Left forelimb (tissue), 1 donor: ENCODE measurements at regions not wholly inside any gene's neighbourhood (a gene's known extent, or its start where the extent isn't known, plus 50 kb on each side); places are given as distances from the start of the nearest gene placed in this dataset.

Experiments used
- DNase-seq: peaks from one replicate; pipeline ENCODE4 v3.0.0-alpha.2; 2018; ENCODE audit warnings: low spot score

GRCh38 chr14:101135796-101136742, 232.5 kb upstream of the RTL1 start:
- peak; percentile 47 for DNase-seq

- peak; percentile 41 for DNase-seq
Observed at GRCh38 chr14:101137234-101137633, 233.7 kb upstream of the RTL1 start.

GRCh38 chr14:101147848-101148247, 244.3 kb upstream of the RTL1 start:
- no peak for DNase-seq

- no peak for DNase-seq
Observed at GRCh38 chr14:101150039-101150610, 246.6 kb upstream of the RTL1 start.

GRCh38 chr14:101151226-101151926, 247.9 kb upstream of the RTL1 start:
- no peak for DNase-seq

- DNase-seq: no peak
Observed at GRCh38 chr14:101151927-101152305, 248.4 kb upstream of the RTL1 start.

- DNase-seq: no peak
Observed at GRCh38 chr14:101152855-101153254, 249.3 kb upstream of the RTL1 start.

- DNase-seq: no peak
Observed at GRCh38 chr14:101153691-101154090, 250.2 kb upstream of the RTL1 start.

GRCh38 chr14:101155575-101155974, 252.1 kb upstream of the RTL1 start:
- DNase-seq: no peak

- no peak for DNase-seq
Observed at GRCh38 chr14:101167428-101167827, 263.9 kb upstream of the RTL1 start.

GRCh38 chr14:101169267-101169666, 265.7 kb upstream of the RTL1 start:
- DNase-seq: no peak

- DNase-seq: no peak
Observed at GRCh38 chr14:101171650-101172049, 268.1 kb upstream of the RTL1 start.

GRCh38 chr14:101173698-101174521, 270.4 kb upstream of the RTL1 start:
- peak; percentile 48 for DNase-seq

GRCh38 chr14:101174522-101174838, 271.0 kb upstream of the RTL1 start:
- peak; percentile 34 for DNase-seq

- DNase-seq: peak; percentile 68
Observed at GRCh38 chr14:101174980-101175606, 271.6 kb upstream of the RTL1 start.

GRCh38 chr14:101175731-101176534, 272.4 kb upstream of the RTL1 start:
- DNase-seq: peak; percentile 41

GRCh38 chr14:101176535-101177205, 273.1 kb upstream of the RTL1 start:
- DNase-seq: no peak

GRCh38 chr14:101177301-101177971, 273.9 kb upstream of the RTL1 start:
- DNase-seq: peak; percentile 84
